ENCODE measurements at regions not wholly inside any gene's neighbourhood (a gene's known extent, or its start where the extent isn't known, plus 50 kb on each side); places are given as distances from the start of the nearest gene placed in this dataset.

- Histone ChIP-seq H3K9ac (ENCODE audit: insufficient read depth in 1 of 2, low read depth in 2 of 2, low read length in 2 of 2) (no peak overlapping the region), H3K9me1 (ENCODE audit: control insufficient read depth, insufficient read depth, low read length) (no peaks in the 10 kb centered on the region), H3K4me2 (ENCODE audit: insufficient read depth, low read length) (no peak overlapping the region), H3K27me3 (ENCODE audit: control insufficient read depth in 2 of 2, insufficient read depth in 2 of 2, low read length in 2 of 2) (peaks cover 36 to 66% of the 10 kb centered on the region in 2 experiments; a peak in 4 of 5 replicates), H3K4me3 (no peak overlapping the region), H3K36me3 (ENCODE audit: control insufficient read depth, insufficient read depth, low read length) (no peaks in the 10 kb centered on the region), H4K20me1 (replicated peaks; ENCODE audit: control insufficient read depth, insufficient read depth, low read length) (peaks cover 11% of the 10 kb centered on the region), H3K4me1 (replicated peaks in 1 of 2; ENCODE audit: control insufficient read depth in 2 of 2, insufficient read depth in 2 of 2, low read length in 2 of 2) (peaks cover 3 to 57% of the 10 kb centered on the region in 2 experiments; a peak in 4 of 5 replicates), H3K27ac (ENCODE audit: extremely low read depth, low read depth, low read length) (no peak overlapping the region), H2AFZ (ENCODE audit: low read depth, low read length) (no peak overlapping the region), H3K9me3 (replicated peaks; ENCODE audit: control insufficient read depth, insufficient read depth, low read depth, low read length) (no peaks in the 10 kb centered on the region), H3K79me2 (ENCODE audit: control insufficient read depth, insufficient read depth, low read length) (no peaks in the 10 kb centered on the region)
- TF ChIP-seq CEBPB (tag; IDR thresholded peaks at IDR 0.05), result peak; percentile 91
- peak; percentile 70 for TF ChIP-seq CEBPG (CRISPR knock-in tag; IDR thresholded peaks at IDR 0.05)
- TF ChIP-seq CEBPG (tag; conservative IDR thresholded peaks at IDR 0.05 in 1 of 2, IDR thresholded peaks at IDR 0.05 in 1 of 2), result 0 out of 4 replicates have a peak, but pooled peaks of 1 of the 2 experiments have one; percentile 52
- TF ChIP-seq SIRT6 (IDR thresholded peaks at IDR 0.05; ENCODE audit: low read depth, low read length), result no peak
- WGBS (ENCODE audit: insufficient coverage, low coverage, missing lambda C conversion rate), result 10% methylated on average over 22 of the region's 27 CpGs
- ChIA-PET POLR2A (no interaction called here), CTCF (ENCODE audit: low intra/inter-chr PET ratio) (no interaction called here)
- no TSS peak for BruUV-seq (replicated peaks)
- FAIRE-seq, result no peak
- intact Hi-C loops (cut with micrococcal nuclease) (no loop called here), in situ Hi-C loops (cut with MboI) (no loop called here)
- DNase-seq (ENCODE audit: extremely low read depth in 1 of 4, low spot score in 3 of 4), result no peak
- ATAC-seq, result no peak
These were observed 136.5 kb upstream of the NKX1-1 start for GRCh38 chr4:1542516-1543320.

GRCh38 chr4:1542226-1542490 is 135.9 kb upstream of the NKX1-1 start:
- Histone ChIP-seq H2AFZ (ENCODE audit: low read depth, low read length) (no peak overlapping the region), H3K36me3 (ENCODE audit: control insufficient read depth, insufficient read depth, low read length) (no peaks in the 10 kb centered on the region), H4K20me1 (replicated peaks; ENCODE audit: control insufficient read depth, insufficient read depth, low read length) (peaks cover 11% of the 10 kb centered on the region), H3K79me2 (ENCODE audit: control insufficient read depth, insufficient read depth, low read length) (no peaks in the 10 kb centered on the region), H3K27me3 (ENCODE audit: control insufficient read depth in 2 of 2, insufficient read depth in 2 of 2, low read length in 2 of 2) (peaks cover 36 to 66% of the 10 kb centered on the region in 2 experiments; a peak in 4 of 5 replicates), H3K27ac (ENCODE audit: extremely low read depth, low read depth, low read length) (no peak overlapping the region), H3K9me1 (ENCODE audit: control insufficient read depth, insufficient read depth, low read length) (no peaks in the 10 kb centered on the region), H3K9ac (ENCODE audit: insufficient read depth in 1 of 2, low read depth in 2 of 2, low read length in 2 of 2) (no peak overlapping the region), H3K4me2 (ENCODE audit: insufficient read depth, low read length) (no peak overlapping the region), H3K4me3 (no peak overlapping the region), H3K9me3 (replicated peaks; ENCODE audit: control insufficient read depth, insufficient read depth, low read depth, low read length) (no peaks in the 10 kb centered on the region), H3K4me1 (replicated peaks in 1 of 2; ENCODE audit: control insufficient read depth in 2 of 2, insufficient read depth in 2 of 2, low read length in 2 of 2) (peaks cover 3 to 61% of the 10 kb centered on the region in 2 experiments; a peak in 4 of 5 replicates)
- ChIA-PET CTCF (ENCODE audit: low intra/inter-chr PET ratio) (no interaction called here), POLR2A (no interaction called here)
- ATAC-seq (no peak), FAIRE-seq (no peak), DNase-seq (ENCODE audit: extremely low read depth in 1 of 4, low spot score in 3 of 4) (no peak)
- TF ChIP-seq SMAD1 (IDR thresholded peaks at IDR 0.05; ENCODE audit: low read depth, low read length, partially characterized antibody) (no peak), EHMT2 (IDR thresholded peaks at IDR 0.05) (no peak), ARID2 (IDR thresholded peaks at IDR 0.05) (no peak)
- intact Hi-C loops (cut with micrococcal nuclease), result no loop called here
- BruUV-seq (replicated peaks), result no TSS peak
- WGBS (ENCODE audit: insufficient coverage, low coverage, missing lambda C conversion rate), result 3% methylated on average over 10 of the region's 10 CpGs
- in situ Hi-C loops (cut with MboI), result no loop called here

Data from K562 (cell line).